CD8-positive, alpha-beta memory T cell (primary cell): ENCODE measurements at regions not wholly inside any gene's neighbourhood (a gene's known extent, or its start where the extent isn't known, plus 50 kb on each side); places are given as distances from the start of the nearest gene placed in this dataset.
"Not testable (repeated sequence)": the region's sequence is repeated elsewhere in the genome, so short reads cannot be mapped to it uniquely, and the experiment has no call there.

Source experiments
- CTCF ChIA-PET: fragments of 350-600 bp; sonication (Branson Sonifier 250); formaldehyde crosslinking; loops from one replicate; lab custom pipeline; 2021; ENCODE audit warnings: antibody characterized with exemption; lab: Charles Lee
- POLR2A ChIA-PET: fragments of 350-600 bp; sonication (Branson Sonifier 250); formaldehyde crosslinking; loops from one replicate; lab custom pipeline; 2021; ENCODE audit warnings: antibody characterized with exemption; lab: Charles Lee
- DNase-seq, 5 donors: peaks; one replicate each; pipeline versions ENCODE4 v3.0.0 to v3.0.0-alpha.2; 2020 to 2022; ENCODE audit warnings: mixed read lengths in 1 of 5
- H3K27ac ChIP-seq: one replicate; pipeline ENCODE4 v1.7.0; 2013; ENCODE audit warnings: low read depth, mild to moderate bottlenecking, low read length, moderate library complexity
- H3K27me3 ChIP-seq: 2 replicates; pipeline ENCODE4 v1.7.0; 2013; ENCODE audit warnings: low read length, mild to moderate bottlenecking; ENCODE audit not compliant: insufficient read depth, poor library complexity, severe bottlenecking
- H3K36me3 ChIP-seq: 2 replicates; pipeline ENCODE4 v1.7.0; 2013; ENCODE audit warnings: mild to moderate bottlenecking, low read length, moderate library complexity; ENCODE audit not compliant: insufficient read depth
- H3K4me1 ChIP-seq: 2 replicates; pipeline ENCODE4 v1.7.0; 2013; ENCODE audit warnings: mild to moderate bottlenecking, low read length, moderate library complexity; ENCODE audit not compliant: insufficient read depth
- H3K4me3 ChIP-seq: 2 replicates; pipeline ENCODE4 v1.7.0; 2013; ENCODE audit warnings: mild to moderate bottlenecking, low read length
- H3K9me3 ChIP-seq: 2 replicates; pipeline ENCODE4 v1.7.0; 2013; ENCODE audit warnings: mild to moderate bottlenecking, low read length
- H3K27ac Mint-ChIP-seq, 8 donors: one replicate each; pipeline ENCODE4 v1.8.0; 2020 to 2021; ENCODE audit warnings: mixed read lengths in 8 of 8, mild to moderate bottlenecking in 6 of 8, inconsistent platforms in 3 of 8, moderate library complexity in 3 of 8
- H3K27me3 Mint-ChIP-seq, 2 donors: one replicate each; pipeline ENCODE4 v1.8.0; 2020 to 2021; ENCODE audit warnings: mixed read lengths in 2 of 2, mild to moderate bottlenecking in 1 of 2, moderate library complexity in 1 of 2
- H3K36me3 Mint-ChIP-seq, 3 donors: one replicate each; pipeline ENCODE4 v1.8.0; 2020 to 2021; ENCODE audit warnings: mixed read lengths in 3 of 3, inconsistent platforms in 1 of 3, mild to moderate bottlenecking in 1 of 3
- H3K4me1 Mint-ChIP-seq, 3 donors: one replicate each; pipeline ENCODE4 v1.8.0; 2020 to 2021; ENCODE audit warnings: mixed read lengths in 3 of 3, inconsistent platforms in 1 of 3, mild to moderate bottlenecking in 1 of 3
- H3K4me3 Mint-ChIP-seq, 7 donors: one replicate each; pipeline ENCODE4 v1.8.0; 2020 to 2021; ENCODE audit warnings: mixed read lengths in 7 of 7, mild to moderate bottlenecking in 6 of 7, moderate library complexity in 4 of 7, inconsistent platforms in 2 of 7
- H3K9me3 Mint-ChIP-seq, 5 donors: one replicate each; pipeline ENCODE4 v1.8.0; 2020 to 2022; ENCODE audit warnings: mixed read lengths in 5 of 5, mild to moderate bottlenecking in 3 of 5, moderate library complexity in 2 of 5, inconsistent platforms in 1 of 5

DNA sequence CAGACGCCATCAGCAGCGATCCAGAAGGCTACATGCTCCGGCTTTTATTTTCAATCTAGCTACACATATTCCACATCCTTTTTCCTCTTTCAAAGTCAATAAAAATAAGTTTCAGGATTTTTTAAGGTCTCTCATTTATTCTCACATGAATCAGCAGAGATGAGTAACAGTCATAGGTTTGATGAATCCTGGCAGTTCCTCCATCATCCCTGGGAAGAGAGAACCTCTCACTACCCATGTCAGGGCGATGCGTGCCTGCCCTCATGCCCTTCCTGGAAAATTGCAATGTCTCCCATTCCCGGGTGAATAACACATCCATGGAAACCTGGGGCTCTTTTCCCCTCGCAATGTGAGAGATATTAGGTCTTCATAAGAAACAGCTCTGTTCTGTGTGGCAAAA, 301.1 kb upstream of the SMIM21 start:
- H3K9me3 ChIP-seq, result no peaks in the 10 kb centered on the region
- H3K27me3 ChIP-seq, result no peaks in the 10 kb centered on the region
- H3K27me3 Mint-ChIP-seq, result peaks cover 17 to 23% of the 10 kb centered on the region in 2 donors
- H3K4me3 ChIP-seq, result no peak overlapping the region
- H3K4me1 Mint-ChIP-seq, result no peaks in the 10 kb centered on the region
- H3K36me3 Mint-ChIP-seq, result no peaks in the 10 kb centered on the region
- CTCF ChIA-PET, result interaction anchor here (1.4 kb wide), 1 partner anchor 10 kb away, joined by 3 read pairs; no protein-coding TSS in a partner anchor
- no peaks in the 10 kb centered on the region for H3K36me3 ChIP-seq
- POLR2A ChIA-PET, result no interaction called here
- no peak overlapping the region for H3K4me3 Mint-ChIP-seq
- H3K27ac Mint-ChIP-seq, result no peak overlapping the region
- H3K9me3 Mint-ChIP-seq, result peaks cover 0 to 2% (median 0%) of the 10 kb centered on the region in 5 donors
- DNase-seq, result no peak
- H3K4me1 ChIP-seq, result no peaks in the 10 kb centered on the region
- H3K27ac ChIP-seq, result no peak overlapping the region

DNA sequence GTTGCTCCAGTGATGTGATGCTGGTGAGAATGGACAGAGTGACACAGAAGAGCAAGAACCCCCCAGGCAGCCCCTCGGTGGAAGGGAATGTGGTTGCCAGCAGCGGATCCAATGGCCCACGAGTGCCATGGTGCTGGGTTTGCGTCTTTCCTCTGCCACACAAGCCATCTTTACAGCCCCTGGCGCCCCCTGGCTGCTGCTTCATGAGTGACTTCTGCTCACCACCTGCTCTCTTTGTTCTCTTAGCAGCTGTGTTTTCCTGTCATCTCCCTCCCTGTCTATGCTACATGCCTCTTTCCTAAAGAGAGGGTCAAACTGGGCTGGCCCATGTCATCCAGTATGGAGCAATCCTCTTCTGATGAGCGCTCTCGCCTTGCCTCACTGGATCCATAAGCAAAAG, 300.0 kb upstream of the SMIM21 start:
- Mint-ChIP-seq H3K27me3 (peaks cover 21 to 23% of the 10 kb centered on the region in 2 donors), H3K36me3 (no peaks in the 10 kb centered on the region), H3K27ac (no peak overlapping the region), H3K4me1 (no peaks in the 10 kb centered on the region), H3K9me3 (peaks cover 0 to 2% (median 0%) of the 10 kb centered on the region in 5 donors), H3K4me3 (no peak overlapping the region)
- ChIA-PET CTCF (no interaction called here), POLR2A (no interaction called here)
- Histone ChIP-seq H3K4me1 (no peaks in the 10 kb centered on the region), H3K27me3 (no peaks in the 10 kb centered on the region), H3K27ac (no peak overlapping the region), H3K9me3 (no peaks in the 10 kb centered on the region), H3K36me3 (no peaks in the 10 kb centered on the region), H3K4me3 (no peak overlapping the region)
- no peak for DNase-seq

DNA sequence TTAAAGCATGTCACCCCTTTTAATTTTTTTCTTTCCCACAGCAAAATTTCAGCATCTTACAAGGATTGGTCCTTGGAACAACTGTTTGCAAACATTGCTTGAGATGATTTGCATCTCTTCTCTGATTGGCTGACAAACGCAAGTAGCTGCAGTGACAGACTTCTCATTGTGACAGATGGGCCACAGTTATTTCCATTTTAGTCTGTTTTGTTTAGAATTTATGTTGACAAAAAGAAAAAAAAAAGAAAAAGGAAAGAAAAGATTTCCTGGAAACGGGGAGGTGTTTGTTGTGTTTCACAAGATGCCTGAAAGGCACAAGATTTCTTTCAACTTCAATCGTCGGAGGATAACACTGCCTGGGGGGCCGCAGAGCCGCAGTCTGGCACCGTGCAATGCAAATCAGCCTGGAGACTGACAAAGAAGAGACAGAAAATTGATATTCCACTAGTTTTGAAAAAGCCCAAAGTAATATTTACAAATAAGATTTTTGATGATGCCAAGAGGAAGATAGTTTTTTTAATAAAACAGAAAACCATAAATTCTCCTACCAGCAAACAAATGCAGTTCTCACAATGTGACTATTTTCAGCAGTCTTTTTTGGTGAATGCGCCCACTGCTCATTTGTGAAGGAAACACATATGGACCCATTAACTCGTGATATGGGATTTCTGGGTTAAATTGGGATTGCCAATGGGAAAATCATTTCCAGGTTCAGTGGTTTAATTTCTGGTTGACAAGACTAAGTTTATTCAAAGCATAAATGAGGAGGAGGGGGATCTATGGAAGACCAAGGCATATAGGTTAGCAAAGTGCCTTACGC, 296.2 kb upstream of the SMIM21 start:
- Mint-ChIP-seq H3K36me3 (no peaks in the 10 kb centered on the region), H3K4me3 (no peak overlapping the region), H3K9me3 (peaks cover 0 to 3% (median 0%) of the 10 kb centered on the region in 5 donors), H3K27me3 (peaks cover 9 to 19% of the 10 kb centered on the region in 2 donors), H3K27ac (no peak overlapping the region), H3K4me1 (no peaks in the 10 kb centered on the region)
- Histone ChIP-seq H3K27me3 (no peaks in the 10 kb centered on the region), H3K4me3 (no peak overlapping the region), H3K4me1 (no peaks in the 10 kb centered on the region), H3K27ac (no peak overlapping the region), H3K9me3 (no peaks in the 10 kb centered on the region), H3K36me3 (no peaks in the 10 kb centered on the region)
- no peak for DNase-seq
- POLR2A ChIA-PET, result no interaction called here
- CTCF ChIA-PET, result no interaction called here

DNA sequence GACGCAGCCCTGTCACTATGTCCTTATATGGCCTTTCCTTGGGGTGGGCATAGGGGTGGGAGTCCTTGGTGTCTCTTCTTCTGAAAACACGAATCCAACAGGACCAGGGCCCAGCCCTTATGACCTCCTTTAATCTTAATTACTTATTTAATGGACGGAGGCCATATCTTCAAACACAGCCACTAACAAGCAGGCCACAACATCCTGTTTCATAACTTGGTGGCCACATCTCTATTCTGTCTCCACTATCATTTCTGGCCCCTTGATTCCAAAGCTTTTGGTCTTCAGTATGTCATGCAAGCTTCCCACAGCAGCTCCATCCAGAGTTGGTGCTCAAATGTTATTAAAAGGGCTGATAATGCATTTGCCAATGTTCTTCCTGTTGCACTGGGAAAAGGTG, 287.3 kb upstream of the SMIM21 start:
- H3K27me3 Mint-ChIP-seq, result peaks cover 0 to 1% of the 10 kb centered on the region in 2 donors
- H3K4me1 Mint-ChIP-seq, result no peaks in the 10 kb centered on the region
- H3K9me3 Mint-ChIP-seq, result peaks cover 0 to 3% (median 0%) of the 10 kb centered on the region in 5 donors
- Histone ChIP-seq H3K4me3 (no peak overlapping the region), H3K36me3 (no peaks in the 10 kb centered on the region), H3K9me3 (no peaks in the 10 kb centered on the region), H3K27me3 (no peaks in the 10 kb centered on the region), H3K27ac (no peak overlapping the region), H3K4me1 (no peaks in the 10 kb centered on the region)
- CTCF ChIA-PET, result no interaction called here
- H3K27ac Mint-ChIP-seq, result no peak overlapping the region
- POLR2A ChIA-PET, result no interaction called here
- peaks cover 0 to 3% (median 0%) of the 10 kb centered on the region in 3 donors for H3K36me3 Mint-ChIP-seq
- no peak overlapping the region for H3K4me3 Mint-ChIP-seq
- no peak for DNase-seq

DNA sequence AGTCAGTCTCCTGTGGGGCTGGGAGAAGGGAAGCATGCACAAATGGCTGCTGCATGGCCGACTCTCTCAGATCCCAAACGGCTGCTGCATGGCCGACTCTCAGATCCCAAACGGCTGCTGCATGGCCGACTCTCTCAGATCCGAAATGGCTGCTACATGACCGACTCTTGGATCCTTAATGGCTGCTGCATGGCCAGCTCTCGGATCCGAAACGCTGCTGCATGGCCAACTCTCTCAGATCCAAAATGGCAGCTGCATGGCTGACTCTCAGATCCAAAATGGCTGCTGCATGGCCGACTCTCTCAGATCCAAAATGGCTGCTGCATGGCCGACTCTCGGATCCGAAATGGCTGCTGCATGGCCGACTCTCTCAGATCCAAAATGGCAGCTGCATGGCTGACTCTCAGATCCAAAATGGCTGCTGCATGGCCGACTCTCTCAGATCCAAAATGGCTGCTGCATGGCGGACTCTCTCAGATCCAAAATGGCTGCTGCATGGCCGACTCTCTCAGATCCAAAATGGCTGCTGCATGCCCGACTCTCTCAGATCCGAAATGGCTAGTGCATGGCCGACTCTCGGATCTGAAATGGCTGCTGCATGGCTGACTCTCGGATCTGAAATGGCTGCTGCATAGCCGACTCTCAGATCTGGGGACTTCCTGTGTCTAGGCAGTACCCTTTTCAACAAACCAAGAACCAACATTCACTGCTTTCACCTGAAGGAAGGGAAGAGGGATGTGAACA, 284.8 kb upstream of the SMIM21 start:
- H3K27ac ChIP-seq, H3K27me3 Mint-ChIP-seq, H3K9me3 ChIP-seq, CTCF ChIA-PET, H3K27me3 ChIP-seq, H3K9me3 Mint-ChIP-seq, DNase-seq, H3K4me3 Mint-ChIP-seq, H3K4me3 ChIP-seq, H3K27ac Mint-ChIP-seq, H3K4me1 ChIP-seq, H3K36me3 ChIP-seq, H3K4me1 Mint-ChIP-seq, POLR2A ChIA-PET, H3K36me3 Mint-ChIP-seq: not testable (repeated sequence)

DNA sequence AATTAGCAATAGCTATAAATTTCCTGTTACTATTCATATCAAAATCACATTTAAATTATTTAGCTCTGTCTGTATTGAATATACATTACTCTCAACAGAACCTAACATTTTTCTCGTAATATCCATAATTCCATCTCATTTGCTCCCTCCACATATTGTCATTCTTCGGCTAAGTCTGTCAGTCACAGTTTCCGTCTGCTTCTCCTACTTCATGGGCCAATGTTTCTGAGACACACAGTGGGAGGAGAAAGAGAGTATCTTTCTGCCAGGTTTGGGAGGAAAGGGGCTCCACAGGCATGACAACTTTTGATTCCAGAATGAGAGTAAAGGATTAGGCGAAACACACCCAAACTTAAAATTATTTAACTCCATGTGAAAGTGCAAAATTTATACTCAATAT, 273.1 kb upstream of the SMIM21 start:
- no peak for DNase-seq
- Histone ChIP-seq H3K4me1 (no peaks in the 10 kb centered on the region), H3K27ac (no peak overlapping the region), H3K36me3 (no peaks in the 10 kb centered on the region), H3K9me3 (no peaks in the 10 kb centered on the region), H3K27me3 (no peaks in the 10 kb centered on the region), H3K4me3 (no peak overlapping the region)
- Mint-ChIP-seq H3K36me3 (no peaks in the 10 kb centered on the region), H3K4me1 (no peaks in the 10 kb centered on the region), H3K4me3 (no peak overlapping the region), H3K27ac (no peak overlapping the region), H3K27me3 (peaks cover 0 to 6% of the 10 kb centered on the region in 2 donors), H3K9me3 (peaks cover 0 to 4% (median 0%) of the 10 kb centered on the region in 5 donors)
- ChIA-PET POLR2A (no interaction called here), CTCF (no interaction called here)

DNA sequence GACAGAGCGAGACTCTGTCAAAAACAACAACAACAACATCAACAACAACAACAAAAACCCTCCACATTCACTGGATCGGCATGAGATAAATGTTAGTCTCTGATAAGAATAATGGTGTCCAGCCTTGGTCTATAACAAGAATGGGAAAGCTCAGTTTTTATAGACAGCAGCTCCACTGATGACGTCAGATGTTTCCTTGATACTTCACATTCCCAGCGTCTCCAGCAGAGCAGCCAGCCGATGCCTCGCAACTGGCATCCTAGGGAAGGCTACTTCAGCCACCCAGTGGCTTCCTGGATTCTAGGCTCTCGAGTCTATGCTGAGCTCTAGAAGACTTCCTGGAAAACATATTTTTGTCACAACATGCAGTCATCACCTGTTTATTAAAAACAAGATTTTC, 271.4 kb upstream of the SMIM21 start:
- no peak for DNase-seq
- H3K27ac ChIP-seq, result no peak overlapping the region
- CTCF ChIA-PET, result no interaction called here
- Mint-ChIP-seq H3K4me1 (no peaks in the 10 kb centered on the region), H3K9me3 (peaks cover 0 to 6% (median 0%) of the 10 kb centered on the region in 5 donors), H3K27ac (no peak overlapping the region), H3K36me3 (no peaks in the 10 kb centered on the region), H3K27me3 (peaks cover 0 to 3% of the 10 kb centered on the region in 2 donors), H3K4me3 (no peak overlapping the region)
- no peaks in the 10 kb centered on the region for H3K27me3 ChIP-seq
- H3K36me3 ChIP-seq, result no peaks in the 10 kb centered on the region
- no peaks in the 10 kb centered on the region for H3K9me3 ChIP-seq
- H3K4me1 ChIP-seq, result no peaks in the 10 kb centered on the region
- POLR2A ChIA-PET, result no interaction called here
- H3K4me3 ChIP-seq, result no peak overlapping the region

DNA sequence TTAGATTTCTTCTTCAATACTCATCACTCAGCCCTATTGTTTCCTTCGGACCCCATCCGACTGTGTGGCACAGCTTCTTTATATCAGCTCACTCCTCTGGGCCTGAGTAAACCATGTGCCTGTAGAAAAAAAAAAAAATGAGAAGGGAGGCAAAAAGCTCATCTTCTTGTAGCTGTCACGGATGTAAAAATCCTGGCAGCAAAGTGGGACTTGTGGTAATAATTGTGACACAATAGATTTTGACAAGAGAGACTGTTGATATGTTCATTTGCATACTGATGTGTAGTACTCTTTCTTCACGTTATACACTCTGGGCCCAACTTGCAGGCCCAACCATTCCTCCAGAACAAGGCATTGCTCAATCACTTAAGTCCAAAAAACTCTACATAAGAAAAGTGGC, 270.0 kb upstream of the SMIM21 start:
- ChIA-PET POLR2A (interaction anchor here (0.6 kb wide), 1 partner anchor 1882 kb away, joined by 5 read pairs; no protein-coding TSS in a partner anchor), CTCF (no interaction called here)
- H3K27me3 ChIP-seq, result no peaks in the 10 kb centered on the region
- no peaks in the 10 kb centered on the region for H3K36me3 Mint-ChIP-seq
- H3K4me1 Mint-ChIP-seq, result no peaks in the 10 kb centered on the region
- H3K4me3 Mint-ChIP-seq, result no peak overlapping the region
- H3K9me3 Mint-ChIP-seq, result peaks cover 0 to 6% (median 0%) of the 10 kb centered on the region in 5 donors
- H3K36me3 ChIP-seq, result no peaks in the 10 kb centered on the region
- no peak overlapping the region for H3K4me3 ChIP-seq
- no peak for DNase-seq
- peaks cover 0 to 4% of the 10 kb centered on the region in 2 donors for H3K27me3 Mint-ChIP-seq
- H3K27ac Mint-ChIP-seq, result no peak overlapping the region
- no peaks in the 10 kb centered on the region for H3K4me1 ChIP-seq
- no peaks in the 10 kb centered on the region for H3K9me3 ChIP-seq
- H3K27ac ChIP-seq, result no peak overlapping the region
